Astrocyte (in vitro differentiated cells and primary cell): ENCODE measurements at regions not wholly inside any gene's neighbourhood (a gene's known extent, or its start where the extent isn't known, plus 50 kb on each side); places are given as distances from the start of the nearest gene placed in this dataset.
"Not testable (repeated sequence)": the region's sequence is repeated elsewhere in the genome, so short reads cannot be mapped to it uniquely, and the experiment has no call there.

Experiments
- DNase-seq: peaks from one replicate; pipeline ENCODE4 v3.0.0-alpha.2; 2010; ENCODE audit warnings: low read depth
- FAIRE-seq: peaks from 2 replicates; lab custom pipeline; 2011; peaks lifted over from hg19 to GRCh38; lab: Jason Lieb, UNC
- H2AFZ ChIP-seq: 2 replicates; pipeline ENCODE4 v1.6.0; 2012; ENCODE audit warnings: low read depth, low read length, inconsistent platforms
- H3K27ac ChIP-seq: 2 replicates; pipeline ENCODE4 v1.5.1; 2011; ENCODE audit warnings: low read depth, low read length, inconsistent platforms
- H3K27me3 ChIP-seq: 2 replicates; pipeline ENCODE4 v1.6.0; 2011; ENCODE audit warnings: low read length, inconsistent platforms; ENCODE audit not compliant: insufficient read depth
- H3K36me3 ChIP-seq: 2 replicates; pipeline ENCODE4 v1.5.1; 2011; ENCODE audit warnings: low read length, inconsistent platforms; ENCODE audit not compliant: insufficient read depth
- H3K4me1 ChIP-seq: 2 replicates; pipeline ENCODE4 v1.5.1; 2011; ENCODE audit warnings: low read length, inconsistent platforms; ENCODE audit not compliant: insufficient read depth
- H3K4me2 ChIP-seq: 2 replicates; pipeline ENCODE4 v1.6.0; 2012; ENCODE audit warnings: low read length, inconsistent platforms
- H3K4me3 ChIP-seq: 2 replicates; pipeline ENCODE4 v1.5.1; 2011; ENCODE audit warnings: low read depth, mild to moderate bottlenecking, low read length, inconsistent platforms; ENCODE audit not compliant: insufficient read depth
- H3K79me2 ChIP-seq: 2 replicates; pipeline ENCODE4 v1.6.0; 2012; ENCODE audit warnings: mild to moderate bottlenecking, low read length, inconsistent platforms; ENCODE audit not compliant: insufficient read depth
- H3K9ac ChIP-seq: 2 replicates; pipeline ENCODE4 v1.6.0; 2012; ENCODE audit warnings: mild to moderate bottlenecking, low read length, inconsistent platforms
- H3K9me3 ChIP-seq: 2 replicates; pipeline ENCODE4 v1.5.1; 2012; ENCODE audit warnings: low read depth, mild to moderate bottlenecking, low read length, inconsistent platforms; ENCODE audit not compliant: insufficient read depth
- H4K20me1 ChIP-seq: 2 replicates; pipeline ENCODE4 v1.6.0; 2012; ENCODE audit warnings: low read length, inconsistent platforms; ENCODE audit not compliant: insufficient read depth
- H3K27ac Mint-ChIP-seq: one replicate; pipeline ENCODE4 v1.8.0; 2021; ENCODE audit warnings: mild to moderate bottlenecking, mixed read lengths; ENCODE audit not compliant: unreplicated experiment
- H3K27me3 Mint-ChIP-seq: one replicate; pipeline ENCODE4 v1.8.0; 2021; ENCODE audit warnings: low read depth, mixed read lengths; ENCODE audit not compliant: unreplicated experiment
- H3K36me3 Mint-ChIP-seq: one replicate; pipeline ENCODE4 v1.8.0; 2021; ENCODE audit warnings: low read depth, mixed read lengths; ENCODE audit not compliant: unreplicated experiment
- H3K4me1 Mint-ChIP-seq: one replicate; pipeline ENCODE4 v1.8.0; 2021; ENCODE audit warnings: low read depth, mixed read lengths; ENCODE audit not compliant: unreplicated experiment
- H3K4me3 Mint-ChIP-seq: one replicate; pipeline ENCODE4 v1.8.0; 2021; ENCODE audit warnings: mild to moderate bottlenecking, moderate library complexity, mixed read lengths; ENCODE audit not compliant: unreplicated experiment
- H3K9me3 Mint-ChIP-seq: one replicate; pipeline ENCODE4 v1.8.0; 2021; ENCODE audit warnings: mild to moderate bottlenecking, mixed read lengths; ENCODE audit not compliant: unreplicated experiment
- CTCF ChIP-seq: IDR thresholded peaks from 2 replicates; pipeline ENCODE4 v1.5.1; 2011; ENCODE audit warnings: low read depth, mild to moderate bottlenecking, inconsistent platforms, low read length, moderate library complexity; ENCODE audit not compliant: insufficient read depth
- EZH2 ChIP-seq: IDR thresholded peaks from 2 replicates; pipeline ENCODE4 v1.6.1; 2012; ENCODE audit warnings: mild to moderate bottlenecking, low read length, inconsistent platforms; ENCODE audit not compliant: insufficient read depth

DNA sequence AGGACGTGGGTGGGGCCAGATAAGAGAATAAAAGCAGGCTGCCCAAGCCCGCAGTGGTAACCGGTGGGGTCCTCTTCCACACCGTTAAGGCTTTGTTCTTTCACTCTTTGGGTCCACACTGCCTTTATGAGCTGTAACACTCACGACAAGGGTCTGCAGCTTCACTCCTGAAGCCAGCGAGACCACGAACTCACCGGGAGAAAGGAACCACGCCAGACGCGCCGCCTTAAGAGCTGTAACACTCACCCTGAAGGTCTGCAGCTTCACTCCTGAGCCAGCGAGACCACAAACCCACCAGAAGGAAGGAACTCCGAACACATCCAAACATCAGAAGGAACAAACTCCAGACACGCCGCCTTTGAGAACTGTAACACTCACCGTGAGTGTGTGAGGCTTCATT is 203.9 kb upstream of the HNRNPA3 start:
- H3K36me3 Mint-ChIP-seq, H3K4me3 ChIP-seq, H3K4me1 ChIP-seq, H3K27ac Mint-ChIP-seq, H3K27me3 ChIP-seq, H3K9me3 ChIP-seq, H3K9ac ChIP-seq, H3K27ac ChIP-seq, H3K4me3 Mint-ChIP-seq, H3K4me1 Mint-ChIP-seq, H3K4me2 ChIP-seq, H3K36me3 ChIP-seq, H3K79me2 ChIP-seq, FAIRE-seq, H3K9me3 Mint-ChIP-seq, H3K27me3 Mint-ChIP-seq, H2AFZ ChIP-seq, DNase-seq, H4K20me1 ChIP-seq: not testable (repeated sequence)

DNA sequence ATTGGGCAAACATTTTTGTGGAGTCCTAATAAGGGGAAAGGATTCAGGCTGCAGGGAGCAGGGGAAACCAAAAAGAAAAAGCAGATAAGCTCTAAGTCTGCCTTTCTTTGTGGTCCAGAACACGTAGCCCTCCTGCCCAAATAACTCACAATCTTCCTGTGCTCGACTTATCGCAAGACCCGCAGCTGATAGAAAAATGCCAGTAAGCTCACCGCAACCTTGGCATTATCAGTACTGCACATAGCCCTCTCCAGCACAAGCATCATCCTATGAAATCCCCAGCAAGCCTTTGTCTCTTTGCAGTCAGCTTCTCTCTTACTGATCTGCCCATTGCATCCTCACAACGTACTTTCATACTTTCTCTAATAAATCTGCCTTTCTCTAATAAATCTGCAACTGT is 202.4 kb upstream of the HNRNPA3 start:
- H3K9me3 ChIP-seq, result no peaks in the 10 kb centered on the region

DNA sequence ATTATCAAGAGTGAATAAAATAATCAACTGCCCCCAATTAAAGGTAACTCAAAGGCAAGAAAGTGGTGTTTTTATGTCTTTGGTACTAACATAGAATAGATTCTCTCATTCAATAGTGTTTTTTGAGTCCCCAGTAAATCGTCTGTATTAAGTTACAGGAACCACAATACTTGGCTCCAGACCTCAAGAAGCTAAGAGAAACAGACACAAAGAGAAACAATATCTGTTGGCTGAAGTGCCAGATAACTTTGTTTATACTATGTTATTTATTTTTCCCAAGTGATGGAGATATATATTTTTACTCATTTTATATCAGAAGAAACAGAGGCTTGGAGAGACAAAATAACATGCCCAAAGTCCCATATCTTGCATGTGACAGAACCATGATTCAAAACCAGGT is 201.7 kb upstream of the HNRNPA3 start:
- no peak for TF ChIP-seq EZH2
- no peak for TF ChIP-seq CTCF
- no peaks in the 10 kb centered on the region for H3K27me3 ChIP-seq
- no peak overlapping the region for H3K4me2 ChIP-seq
- DNase-seq (no peak), FAIRE-seq (no peak)
- no peak overlapping the region for H3K27ac ChIP-seq
- no peak overlapping the region for H3K9ac ChIP-seq
- H4K20me1 ChIP-seq, result no peaks in the 10 kb centered on the region
- no peaks in the 10 kb centered on the region for H3K9me3 ChIP-seq
- no peaks in the 10 kb centered on the region for H3K4me1 ChIP-seq
- no peaks in the 10 kb centered on the region for H3K36me3 Mint-ChIP-seq
- no peak overlapping the region for H2AFZ ChIP-seq
- no peak overlapping the region for H3K4me3 ChIP-seq
- H3K27ac Mint-ChIP-seq, result no peak overlapping the region
- H3K79me2 ChIP-seq, result no peaks in the 10 kb centered on the region
- H3K9me3 Mint-ChIP-seq, result peaks cover 2% of the 10 kb centered on the region
- H3K27me3 Mint-ChIP-seq, result no peaks in the 10 kb centered on the region
- no peak overlapping the region for H3K4me3 Mint-ChIP-seq
- H3K4me1 Mint-ChIP-seq, result no peaks in the 10 kb centered on the region
- H3K36me3 ChIP-seq, result no peaks in the 10 kb centered on the region

More for the DNA sequence above, 202.4 kb upstream of the HNRNPA3 start:
- Histone ChIP-seq H4K20me1 (no peaks in the 10 kb centered on the region), H3K4me3 (no peak overlapping the region), H3K36me3 (no peaks in the 10 kb centered on the region), H3K4me2 (no peak overlapping the region), H3K79me2 (no peaks in the 10 kb centered on the region), H2AFZ (no peak overlapping the region), H3K27me3 (no peaks in the 10 kb centered on the region), H3K4me1 (no peaks in the 10 kb centered on the region), H3K27ac (no peak overlapping the region), H3K9ac (no peak overlapping the region)
- DNase-seq, result no peak
- H3K4me3 Mint-ChIP-seq, result no peak overlapping the region
- no peak overlapping the region for H3K27ac Mint-ChIP-seq
- TF ChIP-seq CTCF, result no peak
- TF ChIP-seq EZH2, result no peak
- H3K9me3 Mint-ChIP-seq, result peaks cover 2% of the 10 kb centered on the region
- H3K36me3 Mint-ChIP-seq, result no peaks in the 10 kb centered on the region
- H3K27me3 Mint-ChIP-seq, result no peaks in the 10 kb centered on the region
- H3K4me1 Mint-ChIP-seq, result no peaks in the 10 kb centered on the region
- FAIRE-seq, result no peak
